ACC112 (cell line): ENCODE measurements at regions not wholly inside any gene's neighbourhood (a gene's known extent, or its start where the extent isn't known, plus 50 kb on each side); places are given as distances from the start of the nearest gene placed in this dataset.

Experiments used
- H2AFZ ChIP-seq: fragments of 200-600 bp; sonication (generic); one replicate; pipeline ENCODE4 v1.6.0; 2017; ENCODE audit warnings: antibody characterized with exemption, low read length; ENCODE audit not compliant: unreplicated experiment
- H3K27ac ChIP-seq: fragments of 200-600 bp; sonication (generic); 2 replicates; pipeline ENCODE4 v1.5.1; 2014; ENCODE audit warnings: low read depth, mild to moderate bottlenecking, antibody characterized with exemption, low read length, moderate library complexity
- H3K27me3 ChIP-seq: fragments of 200-600 bp; sonication (generic); 2 replicates; pipeline ENCODE4 v1.6.1; 2014; ENCODE audit warnings: mild to moderate bottlenecking, antibody characterized with exemption, low read length, moderate library complexity, mixed read lengths; ENCODE audit not compliant: insufficient read depth
- H3K36me3 ChIP-seq: fragments of 200-600 bp; sonication (generic); 2 replicates; pipeline ENCODE4 v1.6.1; 2016; ENCODE audit warnings: mild to moderate bottlenecking, antibody characterized with exemption, low read length, moderate library complexity, mixed read lengths; ENCODE audit not compliant: insufficient read depth
- H3K4me1 ChIP-seq: fragments of 200-600 bp; sonication (generic); one replicate; pipeline ENCODE4 v1.6.1; 2016; ENCODE audit warnings: low read length, mixed read lengths; ENCODE audit not compliant: insufficient read depth, unreplicated experiment, control insufficient read depth
- H3K4me3 ChIP-seq: fragments of 200-600 bp; sonication (generic); 2 replicates; pipeline ENCODE4 v1.5.1; 2014; ENCODE audit warnings: mild to moderate bottlenecking, low read depth, low read length
- H3K79me2 ChIP-seq: fragments of 200-600 bp; sonication (generic); one replicate; pipeline ENCODE4 v1.6.0; 2016; ENCODE audit warnings: low read length; ENCODE audit not compliant: control insufficient read depth, unreplicated experiment, insufficient read depth

DNA sequence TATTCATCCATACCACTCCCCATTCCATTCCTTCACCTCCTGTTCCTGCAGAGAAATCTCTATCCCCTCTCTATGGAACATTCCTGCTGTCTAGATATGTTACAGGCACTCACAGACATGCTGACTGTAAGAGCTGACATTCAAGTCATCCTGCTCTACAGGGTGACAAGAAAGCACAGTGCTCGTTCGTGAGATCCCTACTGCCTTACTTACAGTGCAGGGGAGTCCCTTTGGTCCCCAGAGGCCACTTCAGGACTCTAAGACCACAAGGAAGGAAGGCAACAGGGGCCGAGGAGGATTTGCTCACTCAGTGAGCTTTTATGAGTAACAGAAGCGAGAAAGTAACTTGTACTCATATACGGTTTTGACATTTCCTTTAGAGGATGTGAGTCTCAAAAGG lies 110.5 kb downstream of the GAS1 start:
- Histone ChIP-seq H3K4me3 (no peak overlapping the region), H3K36me3 (no peaks in the 10 kb centered on the region), H2AFZ (no peak overlapping the region), H3K27ac (no peak overlapping the region), H3K4me1 (no peaks in the 10 kb centered on the region), H3K27me3 (peaks cover 8% of the 10 kb centered on the region; the same call in 1 of the 2 replicates), H3K79me2 (no peaks in the 10 kb centered on the region)

DNA sequence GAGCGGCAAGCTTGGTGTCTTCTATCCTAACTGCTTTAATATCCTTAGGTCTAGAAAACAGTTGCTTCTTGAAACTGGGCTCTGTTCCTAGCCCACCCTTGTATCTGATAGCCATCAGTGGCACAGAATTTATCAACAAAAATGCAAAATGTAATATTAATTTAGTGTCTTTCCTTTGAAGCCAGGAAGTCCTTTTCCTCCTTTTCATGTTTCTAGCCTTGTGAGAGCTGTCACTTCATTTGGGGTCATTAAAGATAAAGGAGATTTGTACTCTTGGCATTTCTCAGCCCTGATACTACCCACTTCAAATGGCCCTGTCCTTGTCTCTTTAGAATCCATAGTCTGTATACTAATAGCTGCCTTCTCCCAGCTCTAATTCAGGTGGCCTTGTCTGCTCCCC lies 111.0 kb downstream of the GAS1 start:
- Histone ChIP-seq H3K79me2 (no peaks in the 10 kb centered on the region), H3K27ac (no peak overlapping the region), H3K4me3 (no peak overlapping the region), H3K36me3 (no peaks in the 10 kb centered on the region), H2AFZ (no peak overlapping the region), H3K4me1 (no peaks in the 10 kb centered on the region), H3K27me3 (peaks cover 7% of the 10 kb centered on the region; the same call in 1 of the 2 replicates)

DNA sequence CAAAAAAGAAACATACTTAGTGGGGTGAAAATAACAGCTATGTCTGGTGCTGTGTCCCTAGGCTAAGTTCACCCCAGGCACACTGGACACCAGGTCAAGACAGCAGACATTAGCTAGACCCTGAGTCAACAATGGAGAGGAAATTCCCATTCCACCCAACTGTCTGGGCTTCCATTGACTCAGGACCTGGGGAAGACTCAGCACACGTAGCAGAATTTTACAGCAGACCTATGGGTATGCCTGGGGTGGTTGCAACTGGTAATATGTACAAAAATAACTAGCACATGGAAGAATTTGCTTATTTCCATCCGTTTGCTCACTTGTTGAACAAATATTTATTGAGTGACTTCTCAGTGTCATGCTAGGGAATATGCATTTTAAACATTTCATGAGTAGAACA lies 117.0 kb downstream of the GAS1 start:
- Histone ChIP-seq H3K36me3 (no peaks in the 10 kb centered on the region), H3K27ac (no peak overlapping the region), H2AFZ (no peak overlapping the region), H3K4me3 (no peak overlapping the region), H3K27me3 (0 out of 2 replicates have a peak, but pooled peaks cover 7% of the 10 kb centered on the region), H3K4me1 (no peaks in the 10 kb centered on the region), H3K79me2 (no peaks in the 10 kb centered on the region)

GRCh38 chr9:86829496-86830046 lies 117.7 kb downstream of the GAS1 start:
- Histone ChIP-seq H3K4me3 (no peak overlapping the region), H3K4me1 (no peaks in the 10 kb centered on the region), H3K27ac (no peak overlapping the region), H3K79me2 (no peaks in the 10 kb centered on the region), H3K36me3 (no peaks in the 10 kb centered on the region), H2AFZ (no peak overlapping the region), H3K27me3 (0 out of 2 replicates have a peak, but pooled peaks cover 7% of the 10 kb centered on the region)

- Histone ChIP-seq H3K36me3 (no peaks in the 10 kb centered on the region), H3K27ac (no peak overlapping the region), H3K4me3 (no peak overlapping the region), H2AFZ (no peak overlapping the region), H3K27me3 (0 out of 2 replicates have a peak, but pooled peaks cover 7% of the 10 kb centered on the region), H3K79me2 (no peaks in the 10 kb centered on the region), H3K4me1 (no peaks in the 10 kb centered on the region)
Observed at GRCh38 chr9:86828631-86829030, 118.7 kb downstream of the GAS1 start.

- H3K27ac ChIP-seq: no peak overlapping the region
- no peak overlapping the region for H2AFZ ChIP-seq
- H3K79me2 ChIP-seq: no peaks in the 10 kb centered on the region
- no peak overlapping the region for H3K4me3 ChIP-seq
- H3K4me1 ChIP-seq: no peaks in the 10 kb centered on the region
- H3K27me3 ChIP-seq: 0 out of 2 replicates have a peak, but pooled peaks cover 7% of the 10 kb centered on the region
- H3K36me3 ChIP-seq: no peaks in the 10 kb centered on the region
Observed at GRCh38 chr9:86827893-86828292, 119.4 kb downstream of the GAS1 start.

GRCh38 chr9:86825299-86825698 lies 122.0 kb downstream of the GAS1 start:
- no peaks in the 10 kb centered on the region for H3K4me1 ChIP-seq
- 0 out of 2 replicates have a peak, but pooled peaks cover 9% of the 10 kb centered on the region for H3K27me3 ChIP-seq
- no peak overlapping the region for H3K4me3 ChIP-seq
- no peak overlapping the region for H2AFZ ChIP-seq
- no peaks in the 10 kb centered on the region for H3K79me2 ChIP-seq
- H3K27ac ChIP-seq: no peak overlapping the region
- H3K36me3 ChIP-seq: no peaks in the 10 kb centered on the region

DNA sequence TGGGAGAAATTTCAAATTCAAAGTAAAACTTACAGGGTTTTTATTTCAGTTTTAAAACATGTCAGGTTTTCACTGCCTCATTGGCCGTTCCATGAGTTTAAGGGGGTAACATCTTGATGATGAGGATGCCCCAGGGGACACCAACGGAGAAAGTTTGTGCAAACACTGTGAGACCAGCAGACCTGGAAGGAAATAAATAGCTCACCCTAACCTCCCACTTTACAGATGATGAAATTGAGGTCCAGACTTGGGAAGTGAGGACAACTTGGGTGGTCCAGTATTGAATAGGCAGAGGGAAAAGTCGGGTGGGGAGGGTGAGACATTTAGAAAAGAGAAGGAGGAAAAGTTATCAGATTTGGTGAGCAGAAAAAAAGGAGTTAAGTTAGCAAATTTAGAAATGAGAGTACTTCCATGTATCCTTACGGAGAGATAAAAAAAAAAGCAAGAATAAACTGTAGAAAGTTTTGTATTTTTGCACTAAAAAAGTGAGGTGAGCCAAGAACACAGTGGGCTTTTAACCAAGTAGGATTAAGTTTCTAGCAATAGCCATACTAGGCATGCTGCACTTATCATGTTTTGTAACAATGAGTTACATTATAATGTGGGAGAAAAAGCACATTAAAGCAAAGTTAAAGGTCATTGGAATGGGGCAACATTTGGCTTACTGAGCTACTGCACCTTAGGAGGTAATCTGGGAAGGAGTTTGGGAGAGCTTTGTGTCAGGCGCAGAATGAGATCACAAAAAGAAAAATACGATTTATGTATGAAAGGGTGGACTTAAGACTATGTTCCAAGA lies 125.1 kb downstream of the GAS1 start:
- Histone ChIP-seq H3K4me1 (no peaks in the 10 kb centered on the region), H3K79me2 (no peaks in the 10 kb centered on the region), H3K4me3 (no peak overlapping the region), H2AFZ (no peak overlapping the region), H3K27ac (no peak overlapping the region), H3K36me3 (no peaks in the 10 kb centered on the region), H3K27me3 (0 out of 2 replicates have a peak, but pooled peaks cover 9% of the 10 kb centered on the region)

- H3K4me3 ChIP-seq: no peak overlapping the region
- H3K27ac ChIP-seq: no peak overlapping the region
- no peaks in the 10 kb centered on the region for H3K4me1 ChIP-seq
- no peaks in the 10 kb centered on the region for H3K36me3 ChIP-seq
- H2AFZ ChIP-seq: no peak overlapping the region
- 0 out of 2 replicates have a peak, but pooled peaks cover 3% of the 10 kb centered on the region for H3K27me3 ChIP-seq
- H3K79me2 ChIP-seq: no peaks in the 10 kb centered on the region
Observed at GRCh38 chr9:86821006-86821845, 126.1 kb downstream of the GAS1 start.

DNA sequence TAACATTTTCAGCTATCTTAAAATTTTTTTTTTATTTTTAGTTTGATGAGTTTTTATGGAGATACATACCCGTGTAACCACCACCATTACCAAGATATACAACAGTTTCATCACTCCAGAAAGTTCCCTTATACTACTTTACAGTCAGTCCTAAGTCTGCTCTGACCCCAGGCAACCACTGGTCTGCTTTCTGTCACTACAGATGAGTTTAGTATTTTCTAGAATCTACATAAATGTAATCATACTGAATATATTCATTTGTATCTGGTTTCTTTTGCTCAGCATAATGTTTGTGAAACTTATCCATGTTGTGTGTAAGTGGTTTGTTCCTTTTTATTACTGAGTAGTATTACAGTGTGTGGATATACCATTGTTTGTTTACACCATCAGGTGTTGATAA lies 127.8 kb downstream of the GAS1 start:
- no peak overlapping the region for H3K4me3 ChIP-seq
- no peaks in the 10 kb centered on the region for H3K4me1 ChIP-seq
- H3K27me3 ChIP-seq: 0 out of 2 replicates have a peak, but pooled peaks cover 3% of the 10 kb centered on the region
- no peaks in the 10 kb centered on the region for H3K36me3 ChIP-seq
- H2AFZ ChIP-seq: no peak overlapping the region
- H3K27ac ChIP-seq: no peak overlapping the region
- H3K79me2 ChIP-seq: no peaks in the 10 kb centered on the region
